ENCODE measurements at regions not wholly inside any gene's neighbourhood (a gene's known extent, or its start where the extent isn't known, plus 50 kb on each side); places are given as distances from the start of the nearest gene placed in this dataset.

DNA sequence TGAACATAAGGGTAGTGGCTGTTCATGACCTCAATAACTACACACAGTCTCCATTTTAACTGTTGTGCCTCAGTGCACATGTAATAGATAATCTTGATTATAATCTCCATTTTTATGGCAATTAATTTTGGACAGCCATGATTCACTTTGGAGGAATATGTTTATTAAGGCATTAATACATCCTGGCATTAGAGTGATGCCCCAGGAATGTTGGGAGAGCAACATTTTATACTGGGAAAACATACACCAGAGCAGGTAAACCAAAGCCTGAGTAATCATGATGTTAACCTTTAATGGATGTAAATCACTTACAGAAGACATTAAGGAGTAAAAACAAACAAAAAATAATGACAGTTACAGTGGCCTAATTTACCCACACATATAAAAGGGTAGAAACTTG, 886.3 kb upstream of the RAG2 start:
- H3K27ac ChIP-seq (ENCODE audit: low read length), result no peak overlapping the region
- no peak overlapping the region for H3K27ac Mint-ChIP-seq
- no peaks in the 10 kb centered on the region for H3K27me3 ChIP-seq (replicated peaks in 1 of 2; ENCODE audit: control insufficient read depth in 2 of 2, extremely low read depth in 1 of 2, insufficient read depth in 2 of 2, low read length in 1 of 2)
- H3K9me3 ChIP-seq, result no peaks in the 10 kb centered on the region
- H3K36me3 ChIP-seq (ENCODE audit: control insufficient read depth in 2 of 2, extremely low read depth in 1 of 2, insufficient read depth in 1 of 2, low read length in 1 of 2), result no peaks in the 10 kb centered on the region
- H3K9me3 Mint-ChIP-seq, result peaks cover 0 to 16% (median 14%) of the 10 kb centered on the region in 3 donors
- no peaks in the 10 kb centered on the region for H3K36me3 Mint-ChIP-seq
- no peak for ATAC-seq (replicated peaks in 1 of 4)
- DNase-seq, result no peak
- ChIA-PET POLR2A (no interaction called here), CTCF (no interaction called here)
- H3K4me1 ChIP-seq (ENCODE audit: control insufficient read depth in 1 of 2, extremely low read depth in 1 of 2, insufficient read depth in 2 of 2, low read length in 2 of 2), result no peaks in the 10 kb centered on the region
- no peaks in the 10 kb centered on the region for H3K4me1 Mint-ChIP-seq
- no peak overlapping the region for H3K4me3 ChIP-seq (ENCODE audit: control insufficient read depth in 1 of 2, extremely low read depth in 1 of 2, low read length in 1 of 2)
- no peak overlapping the region for H3K4me3 Mint-ChIP-seq
- H3K27me3 Mint-ChIP-seq, result no peaks in the 10 kb centered on the region

DNA sequence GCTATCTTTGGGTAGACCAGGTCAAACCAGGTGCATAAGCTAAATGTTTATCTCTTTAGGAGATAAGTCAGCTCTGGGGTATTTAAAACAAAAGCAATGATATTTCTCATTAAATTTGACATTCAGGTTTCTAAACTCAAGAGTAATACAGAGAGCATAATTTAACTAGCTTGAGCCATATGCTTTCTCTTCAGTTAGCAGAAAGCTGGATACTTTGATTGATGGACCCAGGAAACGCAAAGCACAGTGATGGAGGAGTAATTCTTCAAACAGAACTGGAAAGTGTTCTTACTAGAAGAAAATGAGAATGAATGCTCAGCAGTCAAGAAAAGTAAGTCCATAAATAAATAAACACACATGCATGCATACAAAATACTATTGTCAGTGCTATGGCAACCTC, 885.7 kb upstream of the RAG2 start:
- no peaks in the 10 kb centered on the region for H3K27me3 ChIP-seq (replicated peaks in 1 of 2; ENCODE audit: control insufficient read depth in 2 of 2, extremely low read depth in 1 of 2, insufficient read depth in 2 of 2, low read length in 1 of 2)
- no peaks in the 10 kb centered on the region for H3K4me1 ChIP-seq (ENCODE audit: control insufficient read depth in 1 of 2, extremely low read depth in 1 of 2, insufficient read depth in 2 of 2, low read length in 2 of 2)
- H3K4me3 ChIP-seq (ENCODE audit: control insufficient read depth in 1 of 2, extremely low read depth in 1 of 2, low read length in 1 of 2), result no peak overlapping the region
- no peak overlapping the region for H3K27ac Mint-ChIP-seq
- H3K27ac ChIP-seq (ENCODE audit: low read length), result no peak overlapping the region
- H3K4me1 Mint-ChIP-seq, result no peaks in the 10 kb centered on the region
- ChIA-PET CTCF (no interaction called here), POLR2A (no interaction called here)
- WGBS (ENCODE audit: insufficient coverage), result no CpG with 5 or more reads among the region's 1 CpG
- H3K9me3 ChIP-seq, result no peaks in the 10 kb centered on the region
- H3K27me3 Mint-ChIP-seq, result no peaks in the 10 kb centered on the region
- no peak for ATAC-seq (replicated peaks in 1 of 4)
- no peak overlapping the region for H3K4me3 Mint-ChIP-seq
- peaks cover 0 to 16% (median 14%) of the 10 kb centered on the region in 3 donors for H3K9me3 Mint-ChIP-seq
- DNase-seq, result no peak
- no peaks in the 10 kb centered on the region for H3K36me3 ChIP-seq (ENCODE audit: control insufficient read depth in 2 of 2, extremely low read depth in 1 of 2, insufficient read depth in 1 of 2, low read length in 1 of 2)
- no peaks in the 10 kb centered on the region for H3K36me3 Mint-ChIP-seq

DNA sequence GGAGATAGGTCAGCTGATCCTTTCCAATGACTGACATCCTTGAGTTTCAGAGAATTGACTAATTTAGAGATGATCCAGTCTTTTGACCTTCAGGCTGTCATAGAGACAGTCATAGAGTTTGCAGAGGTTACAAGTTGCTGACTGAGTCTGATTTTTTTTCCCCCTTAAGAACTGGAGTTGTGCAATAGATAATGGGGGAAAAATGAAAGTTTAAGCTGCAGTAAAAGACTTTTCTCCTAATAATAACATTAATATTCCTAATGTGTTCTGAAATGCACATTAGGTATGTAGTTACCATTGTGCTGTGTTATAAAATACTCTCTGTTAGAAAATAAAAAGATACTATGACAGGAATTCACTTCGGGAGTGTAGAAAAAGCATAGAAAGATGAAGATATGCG, 876.9 kb upstream of the RAG2 start:
- WGBS (ENCODE audit: insufficient coverage), result no CpG with 5 or more reads among the region's 2 CpGs
- no peak overlapping the region for H3K27ac ChIP-seq (ENCODE audit: low read length)
- H3K4me3 Mint-ChIP-seq, result no peak overlapping the region

DNA sequence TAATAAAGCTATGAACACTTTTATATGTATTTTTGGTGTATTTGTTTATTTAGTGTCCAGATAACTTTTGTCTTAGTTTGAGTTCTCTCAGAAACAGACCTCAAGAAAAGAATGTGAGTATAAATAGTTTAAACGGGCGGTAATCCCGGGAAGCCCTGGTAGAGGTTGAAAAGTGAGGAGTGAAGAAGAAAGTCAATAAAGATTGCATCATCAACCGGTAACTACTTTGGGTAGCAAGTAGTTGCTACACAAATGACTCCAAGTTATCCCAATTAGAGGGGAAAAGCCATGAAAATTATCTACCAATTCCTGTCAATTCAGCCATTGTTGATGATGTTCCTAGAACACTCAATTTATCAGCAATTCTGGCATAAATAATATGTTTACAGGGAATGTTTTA, 870.3 kb upstream of the RAG2 start:
- WGBS (ENCODE audit: insufficient coverage), result 92% methylated on average over 4 of the region's 4 CpGs
- Mint-ChIP-seq H3K4me3 (no peak overlapping the region), H3K4me1 (no peaks in the 10 kb centered on the region), H3K27ac (no peak overlapping the region), H3K9me3 (peaks cover 10 to 20% (median 16%) of the 10 kb centered on the region in 3 donors), H3K36me3 (no peaks in the 10 kb centered on the region), H3K27me3 (no peaks in the 10 kb centered on the region)
- Histone ChIP-seq H3K4me3 (ENCODE audit: control insufficient read depth in 1 of 2, extremely low read depth in 1 of 2, low read length in 1 of 2) (no peak overlapping the region), H3K36me3 (ENCODE audit: control insufficient read depth in 2 of 2, extremely low read depth in 1 of 2, insufficient read depth in 1 of 2, low read length in 1 of 2) (no peaks in the 10 kb centered on the region), H3K4me1 (ENCODE audit: control insufficient read depth in 1 of 2, extremely low read depth in 1 of 2, insufficient read depth in 2 of 2, low read length in 2 of 2) (no peaks in the 10 kb centered on the region), H3K27me3 (replicated peaks in 1 of 2; ENCODE audit: control insufficient read depth in 2 of 2, extremely low read depth in 1 of 2, insufficient read depth in 2 of 2, low read length in 1 of 2) (no peaks in the 10 kb centered on the region), H3K9me3 (no peaks in the 10 kb centered on the region), H3K27ac (ENCODE audit: low read length) (no peak overlapping the region)
- ATAC-seq (replicated peaks in 1 of 4), result no peak
- POLR2A ChIA-PET, result no interaction called here
- no peak for DNase-seq
- CTCF ChIA-PET, result no interaction called here

More for the DNA sequence above, 876.9 kb upstream of the RAG2 start:
- Histone ChIP-seq H3K9me3 (no peaks in the 10 kb centered on the region), H3K36me3 (ENCODE audit: control insufficient read depth in 2 of 2, extremely low read depth in 1 of 2, insufficient read depth in 1 of 2, low read length in 1 of 2) (no peaks in the 10 kb centered on the region), H3K4me1 (ENCODE audit: control insufficient read depth in 1 of 2, extremely low read depth in 1 of 2, insufficient read depth in 2 of 2, low read length in 2 of 2) (no peaks in the 10 kb centered on the region), H3K27me3 (replicated peaks in 1 of 2; ENCODE audit: control insufficient read depth in 2 of 2, extremely low read depth in 1 of 2, insufficient read depth in 2 of 2, low read length in 1 of 2) (no peaks in the 10 kb centered on the region), H3K4me3 (ENCODE audit: control insufficient read depth in 1 of 2, extremely low read depth in 1 of 2, low read length in 1 of 2) (no peak overlapping the region)
- H3K9me3 Mint-ChIP-seq, result peaks cover 11 to 16% (median 11%) of the 10 kb centered on the region in 3 donors
- H3K27ac Mint-ChIP-seq, result no peak overlapping the region
- H3K4me1 Mint-ChIP-seq, result no peaks in the 10 kb centered on the region
- H3K36me3 Mint-ChIP-seq, result no peaks in the 10 kb centered on the region
- ChIA-PET CTCF (interaction anchor here in 1 of 2 donors (0.5 kb wide), 1 partner anchor 9 kb away, joined by 3 read pairs; no protein-coding TSS in a partner anchor), POLR2A (no interaction called here)
- no peak for DNase-seq
- H3K27me3 Mint-ChIP-seq, result no peaks in the 10 kb centered on the region
- no peak for ATAC-seq (replicated peaks in 1 of 4)

DNA sequence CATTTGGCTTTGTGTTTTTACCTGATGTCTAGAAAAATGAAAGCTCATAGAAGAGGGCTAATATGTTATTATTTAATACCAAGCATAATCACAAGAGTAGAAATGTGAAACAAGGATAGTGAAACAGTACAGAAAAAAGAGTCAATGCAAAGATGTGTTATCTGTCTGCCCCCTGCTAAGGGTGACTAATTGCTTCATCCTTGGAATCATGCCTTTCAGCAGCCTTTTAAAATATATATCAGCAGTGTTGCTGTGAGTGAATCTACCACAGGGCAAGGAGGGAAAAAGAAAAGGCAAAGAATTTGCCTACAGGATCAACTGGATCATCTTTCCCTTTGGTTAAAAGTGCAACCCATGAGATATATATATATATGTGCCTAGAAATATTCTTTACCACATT, 867.2 kb upstream of the RAG2 start:
- Mint-ChIP-seq H3K4me3 (no peak overlapping the region), H3K27ac (no peak overlapping the region), H3K27me3 (no peaks in the 10 kb centered on the region), H3K9me3 (peaks cover 8 to 14% (median 12%) of the 10 kb centered on the region in 3 donors), H3K4me1 (no peaks in the 10 kb centered on the region), H3K36me3 (no peaks in the 10 kb centered on the region)
- POLR2A ChIA-PET, result no interaction called here
- Histone ChIP-seq H3K4me1 (ENCODE audit: control insufficient read depth in 1 of 2, extremely low read depth in 1 of 2, insufficient read depth in 2 of 2, low read length in 2 of 2) (no peaks in the 10 kb centered on the region), H3K27me3 (replicated peaks in 1 of 2; ENCODE audit: control insufficient read depth in 2 of 2, extremely low read depth in 1 of 2, insufficient read depth in 2 of 2, low read length in 1 of 2) (no peaks in the 10 kb centered on the region), H3K27ac (ENCODE audit: low read length) (no peak overlapping the region), H3K9me3 (no peaks in the 10 kb centered on the region), H3K36me3 (ENCODE audit: control insufficient read depth in 2 of 2, extremely low read depth in 1 of 2, insufficient read depth in 1 of 2, low read length in 1 of 2) (no peaks in the 10 kb centered on the region), H3K4me3 (ENCODE audit: control insufficient read depth in 1 of 2, extremely low read depth in 1 of 2, low read length in 1 of 2) (no peak overlapping the region)
- CTCF ChIA-PET, result interaction anchor here in 1 of 2 donors (0.9 kb wide), 1 partner anchor 10 kb away, joined by 3 read pairs; no protein-coding TSS in a partner anchor
- DNase-seq (no peak), ATAC-seq (replicated peaks in 1 of 4) (no peak)

DNA sequence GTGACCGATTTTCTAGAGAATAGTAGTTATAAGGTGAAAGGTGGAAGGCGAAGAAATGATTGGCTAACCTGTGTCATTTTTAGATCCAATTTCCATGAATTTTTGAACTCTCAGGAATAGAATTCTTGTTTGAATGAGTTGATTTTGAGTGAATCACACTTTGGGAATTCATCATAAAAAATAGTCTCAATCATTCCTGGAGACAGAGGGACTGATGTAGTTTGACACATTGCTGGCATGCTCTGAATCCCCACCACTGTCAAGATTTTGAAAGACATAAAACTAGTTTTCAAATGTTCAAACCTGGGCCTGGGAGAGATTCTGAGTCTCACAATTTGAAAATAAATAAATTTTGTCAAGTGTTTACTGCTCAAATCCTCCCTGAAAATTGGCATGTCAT, 861.4 kb upstream of the RAG2 start:
- Mint-ChIP-seq H3K27me3 (no peaks in the 10 kb centered on the region), H3K9me3 (peaks cover 6 to 9% (median 7%) of the 10 kb centered on the region in 3 donors), H3K36me3 (no peaks in the 10 kb centered on the region), H3K27ac (no peak overlapping the region), H3K4me3 (no peak overlapping the region), H3K4me1 (no peaks in the 10 kb centered on the region)
- ATAC-seq (replicated peaks in 1 of 4) (no peak), DNase-seq (no peak)
- CTCF ChIA-PET, result no interaction called here
- H3K9me3 ChIP-seq, result no peaks in the 10 kb centered on the region
- H3K36me3 ChIP-seq (ENCODE audit: control insufficient read depth in 2 of 2, extremely low read depth in 1 of 2, insufficient read depth in 1 of 2, low read length in 1 of 2), result no peaks in the 10 kb centered on the region
- no peak overlapping the region for H3K4me3 ChIP-seq (ENCODE audit: control insufficient read depth in 1 of 2, extremely low read depth in 1 of 2, low read length in 1 of 2)
- WGBS (ENCODE audit: insufficient coverage), result no CpG with 5 or more reads among the region's 2 CpGs
- POLR2A ChIA-PET, result no interaction called here
- H3K27ac ChIP-seq (ENCODE audit: low read length), result no peak overlapping the region
- H3K4me1 ChIP-seq (ENCODE audit: control insufficient read depth in 1 of 2, extremely low read depth in 1 of 2, insufficient read depth in 2 of 2, low read length in 2 of 2), result no peaks in the 10 kb centered on the region
- no peaks in the 10 kb centered on the region for H3K27me3 ChIP-seq (replicated peaks in 1 of 2; ENCODE audit: control insufficient read depth in 2 of 2, extremely low read depth in 1 of 2, insufficient read depth in 2 of 2, low read length in 1 of 2)

DNA sequence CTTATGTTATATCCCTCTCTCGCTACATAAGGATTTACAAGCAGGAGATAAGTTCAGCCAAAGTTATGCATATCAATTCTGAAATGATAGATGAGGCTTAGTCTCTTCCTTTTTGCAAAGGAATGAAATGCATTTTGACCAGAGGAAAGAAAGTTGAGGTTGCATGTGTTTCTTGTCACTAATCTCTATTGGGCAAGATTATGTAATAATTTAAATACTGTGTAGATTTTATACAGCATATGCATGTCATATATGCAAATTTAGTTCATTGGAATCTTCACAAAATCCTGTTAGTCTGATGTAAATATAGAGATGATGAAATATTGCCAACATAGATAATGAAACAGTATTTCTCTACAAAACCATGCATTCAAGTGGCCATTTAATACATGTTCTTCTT, 858.7 kb upstream of the RAG2 start:
- POLR2A ChIA-PET, result no interaction called here

More for the DNA sequence above, 858.7 kb upstream of the RAG2 start:
- Mint-ChIP-seq H3K27me3 (no peaks in the 10 kb centered on the region), H3K36me3 (no peaks in the 10 kb centered on the region), H3K4me3 (no peak overlapping the region), H3K27ac (no peak overlapping the region), H3K9me3 (peaks cover 3 to 9% (median 7%) of the 10 kb centered on the region in 3 donors), H3K4me1 (no peaks in the 10 kb centered on the region)
- no peaks in the 10 kb centered on the region for H3K36me3 ChIP-seq (ENCODE audit: control insufficient read depth in 2 of 2, extremely low read depth in 1 of 2, insufficient read depth in 1 of 2, low read length in 1 of 2)
- CTCF ChIA-PET, result no interaction called here
- no peak overlapping the region for H3K4me3 ChIP-seq (ENCODE audit: control insufficient read depth in 1 of 2, extremely low read depth in 1 of 2, low read length in 1 of 2)
- no peak for DNase-seq
- no peaks in the 10 kb centered on the region for H3K27me3 ChIP-seq (replicated peaks in 1 of 2; ENCODE audit: control insufficient read depth in 2 of 2, extremely low read depth in 1 of 2, insufficient read depth in 2 of 2, low read length in 1 of 2)
- H3K9me3 ChIP-seq, result no peaks in the 10 kb centered on the region
- H3K4me1 ChIP-seq (ENCODE audit: control insufficient read depth in 1 of 2, extremely low read depth in 1 of 2, insufficient read depth in 2 of 2, low read length in 2 of 2), result no peaks in the 10 kb centered on the region
- WGBS (ENCODE audit: insufficient coverage), result no CpG with 5 or more reads among the region's 1 CpG
- no peak overlapping the region for H3K27ac ChIP-seq (ENCODE audit: low read length)
- no peak for ATAC-seq (replicated peaks in 1 of 4)

Data from T-cell (primary cell).